SJCRH30 (cell line): ENCODE measurements at regions not wholly inside any gene's neighbourhood (a gene's known extent, or its start where the extent isn't known, plus 50 kb on each side); places are given as distances from the start of the nearest gene placed in this dataset.

Experiments
- DNase-seq, 2 experiments: peaks; one replicate each; pipeline ENCODE4 v3.0.0-alpha.2; 2015 to 2020
- H3K27ac ChIP-seq: fragments of 250-450 bp; sonication (Bioruptor Pico); 2 replicates; pipeline ENCODE4 v1.5.1; 2020; ENCODE audit warnings: mild to moderate bottlenecking, moderate library complexity
- H3K27me3 ChIP-seq: fragments of 250-450 bp; sonication (Bioruptor Pico); 2 replicates; pipeline ENCODE4 v1.5.1; 2020; ENCODE audit warnings: mild to moderate bottlenecking, moderate library complexity
- H3K36me3 ChIP-seq: fragments of 250-450 bp; sonication (Bioruptor Pico); 2 replicates; pipeline ENCODE4 v1.5.1; 2020; ENCODE audit warnings: mild to moderate bottlenecking, moderate library complexity
- H3K4me1 ChIP-seq: fragments of 250-450 bp; sonication (Bioruptor Pico); 2 replicates; pipeline ENCODE4 v1.5.1; 2020; ENCODE audit warnings: mild to moderate bottlenecking, moderate library complexity
- H3K4me3 ChIP-seq: fragments of 250-450 bp; sonication (Bioruptor Pico); 2 replicates; pipeline ENCODE4 v1.5.1; 2020; ENCODE audit warnings: mild to moderate bottlenecking, moderate library complexity
- H3K9me3 ChIP-seq: fragments of 250-450 bp; sonication (Bioruptor Pico); replicated peaks from 2 replicates; pipeline ENCODE4 v1.5.1; 2020; ENCODE audit warnings: mild to moderate bottlenecking, moderate library complexity

DNA sequence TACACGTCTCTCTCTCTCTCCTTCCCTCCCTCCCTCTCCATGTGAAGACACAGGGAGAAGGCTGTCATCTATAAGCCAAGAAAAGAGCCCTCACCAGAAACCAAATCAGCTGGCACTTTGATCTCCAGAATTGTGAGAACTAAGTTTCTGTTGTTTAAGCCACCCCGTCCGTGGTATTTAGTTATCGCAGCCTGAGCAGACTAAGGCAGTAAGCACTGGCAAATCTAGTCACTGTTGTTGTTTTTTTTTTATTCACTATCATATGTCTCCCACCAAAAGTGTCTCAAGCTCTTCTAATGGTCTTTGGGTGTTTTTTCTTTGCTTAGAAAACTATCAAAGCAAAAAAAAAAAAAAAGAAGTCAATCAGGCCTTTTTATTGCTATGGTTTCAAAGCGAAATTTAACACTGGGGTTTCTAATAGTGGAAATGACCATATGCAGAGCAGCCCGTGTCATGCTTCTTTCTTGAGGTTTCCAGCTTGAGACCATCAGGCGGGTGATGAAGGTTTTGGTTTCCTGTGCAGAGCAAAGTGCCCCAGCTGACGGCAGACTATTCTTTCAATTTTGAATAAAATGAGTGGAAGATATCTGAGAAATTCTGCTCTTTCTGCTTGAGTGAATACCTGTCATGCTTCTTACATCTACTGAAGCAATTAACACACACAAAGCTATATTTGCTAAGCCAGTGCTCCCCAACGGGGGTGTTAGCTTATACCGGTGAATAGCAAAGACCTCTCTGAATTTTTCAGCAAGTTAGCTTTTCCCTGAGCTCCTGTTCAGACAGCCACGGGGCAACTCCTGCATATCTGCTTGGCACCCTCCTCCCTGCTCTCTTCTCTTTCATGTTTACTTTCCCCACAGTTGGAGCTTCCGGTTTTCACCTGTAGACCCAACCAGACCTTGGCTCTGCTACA, 394.1 kb upstream of the ATP5MC3 start:
- H3K27ac ChIP-seq: no peak overlapping the region
- H3K4me1 ChIP-seq: peaks cover 9% of the 10 kb centered on the region; the same call in 1 of the 2 replicates
- H3K36me3 ChIP-seq: no peaks in the 10 kb centered on the region
- H3K27me3 ChIP-seq: no peaks in the 10 kb centered on the region
- H3K4me3 ChIP-seq: no peak overlapping the region
- H3K9me3 ChIP-seq: no peaks in the 10 kb centered on the region; the same call in 1 of the 2 replicates
- DNase-seq: peak in 1 of 2 experiments; percentile 19

GRCh38 chr2:175574069-175574468, 392.6 kb upstream of the ATP5MC3 start:
- Histone ChIP-seq H3K27me3 (no peaks in the 10 kb centered on the region), H3K4me3 (no peak overlapping the region), H3K36me3 (no peaks in the 10 kb centered on the region), H3K9me3 (no peaks in the 10 kb centered on the region; the same call in 1 of the 2 replicates), H3K4me1 (peaks cover 9% of the 10 kb centered on the region; the same call in 1 of the 2 replicates), H3K27ac (no peak overlapping the region)
- DNase-seq: no peak

DNA sequence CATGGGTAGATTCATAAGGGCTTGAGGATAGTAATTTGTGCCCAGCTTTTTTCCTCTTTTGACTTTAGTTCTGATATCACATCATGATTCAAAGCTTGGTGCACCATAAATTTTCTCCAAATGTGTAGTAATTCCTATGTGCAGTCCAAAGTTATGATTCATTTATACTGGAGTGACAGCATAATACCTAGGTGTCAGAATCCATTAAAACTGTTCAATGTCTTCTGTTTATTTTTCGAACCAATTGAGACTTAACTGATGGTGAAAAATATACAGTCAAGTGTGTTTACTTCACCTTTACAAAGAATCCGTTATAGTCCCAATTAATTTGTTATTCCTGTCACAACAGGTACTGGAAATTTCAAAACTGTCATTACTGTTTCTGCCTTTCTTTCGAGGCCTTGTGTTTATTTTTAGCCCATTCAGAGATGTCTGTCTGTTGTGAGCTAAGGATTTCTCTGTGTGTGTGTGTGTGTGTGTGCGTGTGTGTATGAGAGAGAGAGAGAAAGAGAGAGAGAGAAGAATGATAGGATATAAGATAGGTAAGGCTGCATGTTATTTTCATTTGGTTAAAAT, 389.7 kb upstream of the ATP5MC3 start:
- Histone ChIP-seq H3K9me3 (no peaks in the 10 kb centered on the region; the same call in 1 of the 2 replicates), H3K4me3 (no peak overlapping the region), H3K4me1 (no peaks in the 10 kb centered on the region), H3K36me3 (no peaks in the 10 kb centered on the region), H3K27me3 (no peaks in the 10 kb centered on the region), H3K27ac (no peak overlapping the region)
- no peak for DNase-seq

DNA sequence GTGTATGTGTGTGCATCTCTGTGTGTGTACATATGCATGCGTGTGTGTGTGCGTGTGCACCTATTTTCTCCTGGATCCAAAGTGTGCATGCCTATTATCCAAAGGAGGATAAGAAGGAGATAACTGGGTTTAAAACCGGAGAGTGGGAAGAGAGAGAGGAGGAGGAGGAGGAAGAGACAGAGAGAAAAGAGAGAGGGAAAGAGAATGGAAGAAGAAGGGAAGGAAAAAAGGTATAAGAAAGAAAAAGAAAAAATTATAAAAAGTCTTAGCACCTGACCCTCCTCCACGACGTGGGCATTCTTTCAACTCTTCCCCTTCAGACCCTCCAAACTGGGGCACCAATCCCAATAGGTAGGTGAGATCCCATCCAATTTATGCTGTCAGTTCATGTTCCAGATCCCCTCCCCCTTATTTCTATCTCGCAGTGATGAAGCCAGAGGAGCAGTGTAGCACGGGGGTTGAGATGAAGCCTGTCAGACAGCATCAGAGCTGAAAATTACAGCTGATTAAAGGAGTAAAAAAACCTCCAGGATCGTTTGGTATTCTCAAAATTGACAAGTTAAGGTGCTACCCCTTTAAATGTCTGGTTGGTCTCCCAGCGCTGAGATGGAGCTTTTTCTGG, 386.7 kb upstream of the ATP5MC3 start:
- Histone ChIP-seq H3K36me3 (no peaks in the 10 kb centered on the region), H3K27ac (no peak overlapping the region), H3K4me3 (no peak overlapping the region), H3K27me3 (no peaks in the 10 kb centered on the region), H3K4me1 (no peaks in the 10 kb centered on the region), H3K9me3 (no peaks in the 10 kb centered on the region; the same call in 1 of the 2 replicates)
- DNase-seq: no peak

GRCh38 chr2:175567435-175568061, 386.0 kb upstream of the ATP5MC3 start:
- DNase-seq: no peak
- H3K27ac ChIP-seq: no peak overlapping the region
- no peaks in the 10 kb centered on the region; the same call in 1 of the 2 replicates for H3K9me3 ChIP-seq
- no peaks in the 10 kb centered on the region for H3K27me3 ChIP-seq
- no peaks in the 10 kb centered on the region for H3K36me3 ChIP-seq
- H3K4me1 ChIP-seq: no peaks in the 10 kb centered on the region
- H3K4me3 ChIP-seq: no peak overlapping the region

DNA sequence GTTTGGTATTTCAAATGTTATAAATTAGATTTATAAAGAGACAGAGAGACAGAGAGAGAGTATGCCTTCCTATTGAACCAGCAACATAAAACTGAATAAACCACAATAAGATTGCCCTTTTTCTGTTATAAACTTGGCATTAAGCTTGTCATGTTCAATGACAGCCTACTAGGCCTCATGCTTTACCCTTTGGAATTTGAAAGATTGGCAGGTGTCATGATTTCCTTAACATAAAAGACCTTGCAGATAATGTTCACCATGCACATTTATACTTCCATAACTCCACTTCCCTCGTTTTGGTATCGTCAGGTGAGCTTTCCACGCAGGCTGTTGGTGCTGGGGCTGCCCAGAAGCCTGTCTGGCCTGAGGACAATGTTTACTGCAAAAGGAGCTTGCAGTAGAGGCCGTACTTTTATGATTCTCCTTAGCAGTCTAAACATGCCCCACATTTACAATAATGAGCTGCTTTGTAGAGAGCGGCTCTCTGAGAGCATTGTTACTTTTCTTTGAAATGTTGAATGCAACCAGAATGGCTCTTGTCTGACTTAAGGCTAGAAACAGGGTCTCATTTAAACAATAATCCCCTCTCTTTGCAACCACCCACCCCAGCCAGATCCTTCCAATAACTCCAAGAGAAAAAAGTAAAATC, 379.1 kb upstream of the ATP5MC3 start:
- H3K27ac ChIP-seq: no peak overlapping the region
- H3K36me3 ChIP-seq: no peaks in the 10 kb centered on the region
- DNase-seq: no peak
- H3K4me1 ChIP-seq: no peaks in the 10 kb centered on the region
- H3K4me3 ChIP-seq: no peak overlapping the region
- no peaks in the 10 kb centered on the region for H3K9me3 ChIP-seq
- peaks cover 9% of the 10 kb centered on the region; the same call in 1 of the 2 replicates for H3K27me3 ChIP-seq

DNA sequence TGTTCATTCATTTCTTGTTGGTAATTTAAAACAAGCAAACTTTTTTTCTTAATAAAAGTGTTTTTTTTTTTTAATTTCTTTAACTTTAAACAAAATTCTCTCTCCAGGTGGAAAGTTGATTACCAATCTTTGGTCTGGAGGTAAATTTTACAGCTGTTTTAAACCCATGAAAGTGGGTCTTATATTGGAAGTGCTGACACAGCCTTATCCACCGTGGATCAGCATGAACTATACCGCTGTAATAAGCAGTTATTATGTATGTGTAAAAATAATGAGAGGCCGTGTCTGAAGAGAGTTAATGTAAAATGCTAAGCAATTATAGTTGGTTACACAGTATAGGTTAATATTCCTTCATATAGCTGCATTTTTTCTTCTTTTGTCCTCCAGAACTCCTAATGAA, 378.1 kb upstream of the ATP5MC3 start:
- H3K27me3 ChIP-seq: peaks cover 9% of the 10 kb centered on the region; the same call in 1 of the 2 replicates
- no peak for DNase-seq
- H3K9me3 ChIP-seq: no peaks in the 10 kb centered on the region
- H3K4me3 ChIP-seq: no peak overlapping the region
- no peaks in the 10 kb centered on the region for H3K4me1 ChIP-seq
- no peaks in the 10 kb centered on the region for H3K36me3 ChIP-seq
- no peak overlapping the region for H3K27ac ChIP-seq

GRCh38 chr2:175557810-175558377, 376.4 kb upstream of the ATP5MC3 start:
- Histone ChIP-seq H3K9me3 (no peaks in the 10 kb centered on the region), H3K4me3 (no peak overlapping the region), H3K27ac (no peak overlapping the region), H3K36me3 (no peaks in the 10 kb centered on the region), H3K27me3 (peaks cover 9% of the 10 kb centered on the region; the same call in 1 of the 2 replicates), H3K4me1 (no peaks in the 10 kb centered on the region)
- DNase-seq: no peak

GRCh38 chr2:175553910-175554309, 372.4 kb upstream of the ATP5MC3 start:
- H3K27me3 ChIP-seq: peaks cover 4% of the 10 kb centered on the region; the same call in 1 of the 2 replicates
- no peaks in the 10 kb centered on the region for H3K9me3 ChIP-seq
- no peak for DNase-seq
- H3K27ac ChIP-seq: no peak overlapping the region
- H3K4me3 ChIP-seq: no peak overlapping the region
- H3K4me1 ChIP-seq: no peaks in the 10 kb centered on the region
- no peaks in the 10 kb centered on the region for H3K36me3 ChIP-seq

GRCh38 chr2:175552902-175553301, 371.4 kb upstream of the ATP5MC3 start:
- no peak overlapping the region for H3K27ac ChIP-seq
- no peaks in the 10 kb centered on the region for H3K36me3 ChIP-seq
- H3K27me3 ChIP-seq: peaks cover 3% of the 10 kb centered on the region; the same call in 1 of the 2 replicates
- no peaks in the 10 kb centered on the region for H3K4me1 ChIP-seq
- no peak overlapping the region for H3K4me3 ChIP-seq
- H3K9me3 ChIP-seq: no peaks in the 10 kb centered on the region
- no peak for DNase-seq

- H3K4me1 ChIP-seq: no peaks in the 10 kb centered on the region
- H3K4me3 ChIP-seq: no peak overlapping the region
- no peaks in the 10 kb centered on the region for H3K27me3 ChIP-seq
- no peak for DNase-seq
- H3K9me3 ChIP-seq: no peaks in the 10 kb centered on the region; the same call in 1 of the 2 replicates
- H3K27ac ChIP-seq: no peak overlapping the region
- H3K36me3 ChIP-seq: no peaks in the 10 kb centered on the region
Observed at GRCh38 chr2:175540421-175540820, 358.9 kb upstream of the ATP5MC3 start.

GRCh38 chr2:175539122-175539521, 357.6 kb upstream of the ATP5MC3 start:
- no peaks in the 10 kb centered on the region for H3K36me3 ChIP-seq
- no peak overlapping the region for H3K4me3 ChIP-seq
- H3K4me1 ChIP-seq: no peaks in the 10 kb centered on the region
- DNase-seq: no peak
- H3K27ac ChIP-seq: no peak overlapping the region
- no peaks in the 10 kb centered on the region; the same call in 1 of the 2 replicates for H3K9me3 ChIP-seq
- no peaks in the 10 kb centered on the region for H3K27me3 ChIP-seq

DNA sequence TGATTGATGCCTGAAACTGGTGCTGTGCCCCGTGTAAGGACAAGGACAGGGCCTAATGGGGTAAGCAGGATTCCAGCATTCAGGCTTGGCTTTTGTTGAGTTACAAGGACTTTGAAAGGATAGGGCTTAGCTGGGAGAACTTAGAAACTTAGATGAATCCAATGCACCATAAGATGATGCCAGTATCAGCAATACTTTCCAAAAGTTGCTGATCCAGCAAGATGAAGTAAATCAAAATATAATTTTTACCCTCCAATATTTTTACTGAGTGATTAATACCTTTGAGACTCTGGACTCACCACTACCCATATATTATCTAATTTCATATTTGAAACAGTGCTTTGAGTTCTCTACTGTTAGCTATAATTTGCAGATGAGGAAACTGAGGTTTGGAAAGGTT, 354.5 kb upstream of the ATP5MC3 start:
- Histone ChIP-seq H3K27ac (no peak overlapping the region), H3K9me3 (no peaks in the 10 kb centered on the region; the same call in 1 of the 2 replicates), H3K36me3 (no peaks in the 10 kb centered on the region), H3K4me3 (no peak overlapping the region), H3K4me1 (no peaks in the 10 kb centered on the region), H3K27me3 (no peaks in the 10 kb centered on the region)
- no peak for DNase-seq

GRCh38 chr2:175535631-175536030, 354.1 kb upstream of the ATP5MC3 start:
- peaks cover 4% of the 10 kb centered on the region; the same call in 1 of the 2 replicates for H3K9me3 ChIP-seq
- H3K27ac ChIP-seq: no peak overlapping the region
- no peaks in the 10 kb centered on the region for H3K36me3 ChIP-seq
- no peak overlapping the region for H3K4me3 ChIP-seq
- no peaks in the 10 kb centered on the region for H3K4me1 ChIP-seq
- peak in 1 of 2 experiments; percentile 5 for DNase-seq
- H3K27me3 ChIP-seq: no peaks in the 10 kb centered on the region
